Fibroblast of upper back skin (primary cell): ENCODE measurements at regions not wholly inside any gene's neighbourhood (a gene's known extent, or its start where the extent isn't known, plus 50 kb on each side); places are given as distances from the start of the nearest gene placed in this dataset.
"Not testable (repeated sequence)": the region's sequence is repeated elsewhere in the genome, so short reads cannot be mapped to it uniquely, and the experiment has no call there.

Source experiments
- DNase-seq: peaks from one replicate; pipeline ENCODE4 v3.0.0-alpha.2; 2013

- DNase-seq: no peak
Observed at GRCh38 chr2:181792906-181793305, 98.6 kb upstream of the ITPRID2 start.

- no peak for DNase-seq
Observed at GRCh38 chr2:181798022-181798421, 93.5 kb upstream of the ITPRID2 start.

GRCh38 chr2:181802300-181802699 is 89.2 kb upstream of the ITPRID2 start:
- DNase-seq: not testable (repeated sequence)

GRCh38 chr2:181803903-181804799 is 87.4 kb upstream of the ITPRID2 start:
- not testable (repeated sequence) for DNase-seq

GRCh38 chr2:181805228-181806038 is 86.1 kb upstream of the ITPRID2 start:
- DNase-seq: peak; percentile 90

- no peak for DNase-seq
Observed at GRCh38 chr2:181806039-181806392, 85.5 kb upstream of the ITPRID2 start.

GRCh38 chr2:181807526-181807925 is 84.0 kb upstream of the ITPRID2 start:
- peak; percentile 44 for DNase-seq

- DNase-seq: peak; percentile 76
Observed at GRCh38 chr2:181810823-181811695, 80.5 kb upstream of the ITPRID2 start.

- DNase-seq: peak; percentile 36
Observed at GRCh38 chr2:181812106-181812743, 79.3 kb upstream of the ITPRID2 start.

- peak; percentile 65 for DNase-seq
Observed at GRCh38 chr2:181814057-181814491, 77.5 kb upstream of the ITPRID2 start.

- DNase-seq: no peak
Observed at GRCh38 chr2:181817509-181817908, 74.0 kb upstream of the ITPRID2 start.

- DNase-seq: no peak
Observed at GRCh38 chr2:181818058-181818680, 73.4 kb upstream of the ITPRID2 start.

GRCh38 chr2:181818840-181819239 is 72.7 kb upstream of the ITPRID2 start:
- no peak for DNase-seq

- DNase-seq: no peak
Observed at GRCh38 chr2:181821049-181821448, 70.5 kb upstream of the ITPRID2 start.

- DNase-seq: no peak
Observed at GRCh38 chr2:181822097-181822496, 69.4 kb upstream of the ITPRID2 start.

GRCh38 chr2:181823405-181823804 is 68.1 kb upstream of the ITPRID2 start:
- DNase-seq: peak; percentile 16

- DNase-seq: no peak
Observed at GRCh38 chr2:181828122-181828705, 63.3 kb upstream of the ITPRID2 start.

GRCh38 chr2:181829230-181829629 is 62.3 kb upstream of the ITPRID2 start:
- DNase-seq: no peak

GRCh38 chr2:181832015-181832414 is 59.5 kb upstream of the ITPRID2 start:
- no peak for DNase-seq

GRCh38 chr2:181836583-181836982 is 54.9 kb upstream of the ITPRID2 start:
- no peak for DNase-seq

- DNase-seq: no peak
Observed at GRCh38 chr2:181837563-181837962, 54.0 kb upstream of the ITPRID2 start.
